ENCODE measurements at regions not wholly inside any gene's neighbourhood (a gene's known extent, or its start where the extent isn't known, plus 50 kb on each side); places are given as distances from the start of the nearest gene placed in this dataset.

DNA sequence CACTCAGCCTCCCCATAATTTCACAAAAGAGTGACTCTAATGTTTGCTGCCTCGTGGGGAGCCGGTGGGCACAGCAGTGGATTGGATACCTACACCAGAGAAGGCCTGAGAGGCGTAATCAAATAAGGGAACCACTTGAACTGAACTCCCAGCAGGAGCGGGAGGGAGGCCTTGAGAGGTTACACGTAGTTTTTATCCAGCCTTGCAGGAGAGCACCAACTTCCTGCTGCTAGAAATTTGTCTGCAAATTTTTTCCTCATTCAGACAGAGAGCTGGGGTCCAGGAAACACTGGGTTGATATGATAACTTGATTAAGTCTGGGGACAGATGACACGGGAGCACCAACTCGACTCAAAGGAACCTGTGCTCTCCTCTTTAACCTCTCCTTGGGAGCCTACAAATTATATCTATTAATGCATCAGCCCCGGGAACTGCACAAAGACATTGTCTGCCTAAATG lies 69.8 kb downstream of the HES1 start:
- Histone ChIP-seq H3K27me3 (ENCODE audit: control insufficient read depth, insufficient read depth, low read length) (no peaks in the 10 kb centered on the region), H3K4me1 (peaks cover 78% of the 10 kb centered on the region), H3K4me3 (ENCODE audit: low read depth, low read length) (peak overlapping the region; percentile 13), H3K9ac (no peak overlapping the region), H2AFZ (peak overlapping the region; percentile 70), H3K79me2 (no peaks in the 10 kb centered on the region), H3K36me3 (ENCODE audit: control insufficient read depth, insufficient read depth, low read length) (no peaks in the 10 kb centered on the region), H3K27ac (peak overlapping the region; percentile 94), H3K4me2 (ENCODE audit: low read length) (peak overlapping the region; percentile 51), H3K9me3 (ENCODE audit: control insufficient read depth, low read length) (no peaks in the 10 kb centered on the region)
- no peak for TF ChIP-seq CTCF (IDR thresholded peaks at IDR 0.05)

DNA sequence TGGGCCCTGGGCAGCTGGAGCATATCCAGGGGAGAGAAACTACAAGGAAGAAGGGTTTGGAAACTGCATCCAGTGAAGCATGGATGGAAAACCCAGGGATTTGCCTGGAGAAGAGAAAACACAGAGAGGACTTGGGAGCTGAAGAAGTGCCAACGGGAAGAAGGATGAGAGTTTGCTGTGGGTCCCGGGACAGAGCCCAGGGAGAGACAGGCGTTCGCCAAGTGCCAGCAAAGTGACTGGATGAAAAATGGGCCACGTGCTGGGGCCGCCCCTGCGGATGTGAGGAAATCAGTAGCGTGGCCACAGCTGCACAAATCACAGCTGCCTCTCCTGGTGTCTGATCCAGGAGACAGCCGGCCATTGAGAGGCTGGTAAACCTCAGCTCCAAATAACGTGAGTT lies 70.4 kb downstream of the HES1 start:
- H3K9ac ChIP-seq, result no peak overlapping the region
- no peaks in the 10 kb centered on the region for H3K27me3 ChIP-seq (ENCODE audit: control insufficient read depth, insufficient read depth, low read length)
- H3K36me3 ChIP-seq (ENCODE audit: control insufficient read depth, insufficient read depth, low read length), result no peaks in the 10 kb centered on the region
- H3K4me2 ChIP-seq (ENCODE audit: low read length), result peak overlapping the region; percentile 51
- TF ChIP-seq CTCF (IDR thresholded peaks at IDR 0.05), result no peak
- H3K27ac ChIP-seq, result peak overlapping the region; percentile 94
- no peaks in the 10 kb centered on the region for H3K79me2 ChIP-seq
- peak overlapping the region; percentile 70 for H2AFZ ChIP-seq
- H3K4me1 ChIP-seq, result peaks cover 78% of the 10 kb centered on the region
- H3K4me3 ChIP-seq (ENCODE audit: low read depth, low read length), result peak overlapping the region; percentile 13
- no peaks in the 10 kb centered on the region for H3K9me3 ChIP-seq (ENCODE audit: control insufficient read depth, low read length)

DNA sequence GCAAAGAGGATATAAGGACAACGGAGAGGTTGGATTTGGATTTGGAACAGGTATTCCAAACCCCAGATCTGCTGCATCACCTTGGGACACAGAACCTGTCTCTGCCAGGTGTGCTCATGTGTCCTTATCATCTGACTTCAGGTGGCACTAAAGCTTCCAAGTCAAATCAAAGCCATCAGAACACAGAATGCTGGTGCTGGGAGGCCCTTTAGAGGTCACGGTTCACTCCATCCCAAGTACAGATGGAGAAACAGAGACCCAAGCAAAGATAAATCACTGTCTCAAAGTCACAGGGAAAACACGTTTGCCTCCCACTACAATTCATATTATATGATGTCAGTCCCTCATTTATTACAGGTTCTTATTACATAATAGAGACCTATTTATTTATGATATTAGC lies 72.8 kb downstream of the HES1 start:
- peaks cover 78% of the 10 kb centered on the region for H3K4me1 ChIP-seq
- H3K36me3 ChIP-seq (ENCODE audit: control insufficient read depth, insufficient read depth, low read length), result no peaks in the 10 kb centered on the region
- H3K4me2 ChIP-seq (ENCODE audit: low read length), result peak overlapping the region; percentile 53
- no peak overlapping the region for H3K4me3 ChIP-seq (ENCODE audit: low read depth, low read length)
- peak overlapping the region; percentile 4 for H2AFZ ChIP-seq
- no peaks in the 10 kb centered on the region for H3K27me3 ChIP-seq (ENCODE audit: control insufficient read depth, insufficient read depth, low read length)
- peak overlapping the region; percentile 94 for H3K27ac ChIP-seq
- no peaks in the 10 kb centered on the region for H3K9me3 ChIP-seq (ENCODE audit: control insufficient read depth, low read length)
- TF ChIP-seq CTCF (IDR thresholded peaks at IDR 0.05), result no peak
- no peak overlapping the region for H3K9ac ChIP-seq
- H3K79me2 ChIP-seq, result no peaks in the 10 kb centered on the region

GRCh38 chr3:194212161-194212844 lies 76.4 kb downstream of the HES1 start:
- H3K79me2 ChIP-seq, result no peaks in the 10 kb centered on the region

More at GRCh38 chr3:194212161-194212844, 76.4 kb downstream of the HES1 start:
- peak overlapping the region; percentile 99 for H3K27ac ChIP-seq
- H3K4me3 ChIP-seq (ENCODE audit: low read depth, low read length), result no peak overlapping the region
- no peaks in the 10 kb centered on the region for H3K36me3 ChIP-seq (ENCODE audit: control insufficient read depth, insufficient read depth, low read length)
- H2AFZ ChIP-seq, result peak overlapping the region; percentile 65
- H3K9ac ChIP-seq, result no peak overlapping the region
- no peak for TF ChIP-seq CTCF (IDR thresholded peaks at IDR 0.05)
- H3K4me2 ChIP-seq (ENCODE audit: low read length), result peak overlapping the region; percentile 3
- peaks cover 75% of the 10 kb centered on the region for H3K4me1 ChIP-seq
- H3K9me3 ChIP-seq (ENCODE audit: control insufficient read depth, low read length), result no peaks in the 10 kb centered on the region
- H3K27me3 ChIP-seq (ENCODE audit: control insufficient read depth, insufficient read depth, low read length), result no peaks in the 10 kb centered on the region

Data from parathyroid adenoma (tissue), 2 donors.